ENCODE measurements at regions not wholly inside any gene's neighbourhood (a gene's known extent, or its start where the extent isn't known, plus 50 kb on each side); places are given as distances from the start of the nearest gene placed in this dataset.

- Histone ChIP-seq H4K91ac (ENCODE audit: insufficient read depth, low read depth, low read length) (no peak overlapping the region), H3K4ac (ENCODE audit: low read depth, low read length) (no peak overlapping the region), H3K4me1 (ENCODE audit: control insufficient read depth, insufficient read depth, low read length) (no peaks in the 10 kb centered on the region), H3K14ac (replicated peaks; ENCODE audit: low read depth, low read length) (no peak overlapping the region), H2AK5ac (ENCODE audit: low read depth, low read length) (no peak overlapping the region), H2AFZ (replicated peaks; ENCODE audit: low read length, poor library complexity) (no peak overlapping the region), H3K9me3 (ENCODE audit: control insufficient read depth, insufficient read depth, low read length) (no peaks in the 10 kb centered on the region), H3K79me1 (ENCODE audit: low read depth in 1 of 2, low read length in 2 of 2) (no peaks in the 10 kb centered on the region), H3K27me3 (ENCODE audit: control insufficient read depth, insufficient read depth, low read length) (peaks cover 3% of the 10 kb centered on the region; the same call in 1 of the 2 replicates), H3K4me2 (ENCODE audit: low read depth, low read length) (no peak overlapping the region), H4K8ac (ENCODE audit: low read depth in 2 of 2, low read length in 2 of 2) (no peak overlapping the region), H3K9me1 (ENCODE audit: insufficient read depth, low read length) (no peaks in the 10 kb centered on the region), H4K5ac (ENCODE audit: low read depth, low read length) (no peak overlapping the region), H3K23ac (ENCODE audit: low read depth, low read length) (no peak overlapping the region), H3K4me3 (ENCODE audit: insufficient read depth, low read depth, low read length) (no peak overlapping the region), H3K56ac (ENCODE audit: extremely low read depth, insufficient read depth, low read length) (no peak overlapping the region), H2BK120ac (ENCODE audit: low read depth, low read length) (no peak overlapping the region), H2BK15ac (ENCODE audit: low read depth, low read length) (no peak overlapping the region), H2BK5ac (ENCODE audit: low read depth, low read length, poor library complexity, severe bottlenecking) (no peak overlapping the region), H2BK20ac (ENCODE audit: low read depth, low read length) (no peak overlapping the region), H3K36me3 (ENCODE audit: control insufficient read depth, insufficient read depth, low read length) (no peaks in the 10 kb centered on the region), H4K20me1 (ENCODE audit: insufficient read depth, low read length) (no peaks in the 10 kb centered on the region), H3K9ac (ENCODE audit: low read depth, low read length) (no peak overlapping the region), H3K18ac (ENCODE audit: low read depth, low read length) (no peak overlapping the region), H3K27ac (ENCODE audit: insufficient read depth, low read length) (no peak overlapping the region), H2AK9ac (replicated peaks; ENCODE audit: low read depth, low read length, poor library complexity) (no peak overlapping the region)
- dilution Hi-C loops (cut with HindIII; ENCODE audit: low sequenced_read_pairs, unreplicated experiment): no loop called here
- ChIA-PET POLR2A (ENCODE audit: unreplicated experiment) (no interaction called here), CTCF (interaction anchor here (0.5 kb wide), 1 partner anchor 63 kb away, joined by 6 read pairs; no protein-coding TSS in a partner anchor)
- no peak for ATAC-seq (ENCODE audit: low read depth)
- 38% methylated on average over 1 of the region's 4 CpGs; no CpG with 5 or more reads in 1 of the 2 experiments for WGBS, 2 experiments (ENCODE audit: extremely low coverage in 2 of 2, insufficient read length in 1 of 2)
- intact Hi-C loops (cut with micrococcal nuclease): no loop called here
- no peak for TF ChIP-seq RCOR1 (IDR thresholded peaks at IDR 0.05; ENCODE audit: insufficient replicate concordance, low read length)
- no peak for TF ChIP-seq FOS (IDR thresholded peaks at IDR 0.05; ENCODE audit: low read depth, low read length)
- no peak for TF ChIP-seq MAZ (IDR thresholded peaks at IDR 0.05; ENCODE audit: borderline replicate concordance, low read depth, low read length)
- TF ChIP-seq USF2 (IDR thresholded peaks at IDR 0.05; ENCODE audit: low read depth, low read length): no peak
- no peak for TF ChIP-seq POLR2A (IDR thresholded peaks at IDR 0.05; ENCODE audit: low read depth, low read length)
- TF ChIP-seq BHLHE40 (IDR thresholded peaks at IDR 0.05; ENCODE audit: low read depth, low read length): no peak
- TF ChIP-seq RFX5 (IDR thresholded peaks at IDR 0.05; ENCODE audit: low read depth, low read length): no peak
- TF ChIP-seq CHD1 (IDR thresholded peaks at IDR 0.05; ENCODE audit: low read depth, low read length): no peak
- TF ChIP-seq RAD21 (IDR thresholded peaks at IDR 0.05; ENCODE audit: low read length): no peak
- TF ChIP-seq CTCF (conservative IDR thresholded peaks at IDR 0.05; ENCODE audit: low read depth, low read length): no peak
- no peak for TF ChIP-seq MXI1 (IDR thresholded peaks at IDR 0.05; ENCODE audit: borderline replicate concordance, low read depth, low read length)
- TF ChIP-seq NFE2L2 (IDR thresholded peaks at IDR 0.05; ENCODE audit: low read depth, low read length): no peak
- TF ChIP-seq MAFK (IDR thresholded peaks at IDR 0.05; ENCODE audit: low read depth, low read length): no peak
- TF ChIP-seq ELK1 (IDR thresholded peaks at IDR 0.05; ENCODE audit: borderline replicate concordance, low read depth, low read length): no peak
- no peak for TF ChIP-seq SMC3 (IDR thresholded peaks at IDR 0.05; ENCODE audit: low read depth, low read length)
- TF ChIP-seq CEBPB (IDR thresholded peaks at IDR 0.05; ENCODE audit: low read depth, low read length): no peak
- in situ Hi-C loops (cut with MboI; ENCODE audit: low sequenced_read_pairs): no loop called here
- no TSS peak for BruUV-seq (replicated peaks)
- DNase-seq: no peak
Measured at GRCh38 chr12:4006743-4007142, 133.5 kb upstream of the PARP11 start.

All from IMR-90 (cell line).